ENCODE measurements at regions not wholly inside any gene's neighbourhood (a gene's known extent, or its start where the extent isn't known, plus 50 kb on each side); places are given as distances from the start of the nearest gene placed in this dataset.

GRCh38 chr4:17322514-17322913 is 189.4 kb downstream of the QDPR start:
- H3K4me3 ChIP-seq (ENCODE audit: low read depth, low read length): no peak overlapping the region
- TF ChIP-seq CTCF (IDR thresholded peaks at IDR 0.05; ENCODE audit: low read depth, low read length): no peak

DNA sequence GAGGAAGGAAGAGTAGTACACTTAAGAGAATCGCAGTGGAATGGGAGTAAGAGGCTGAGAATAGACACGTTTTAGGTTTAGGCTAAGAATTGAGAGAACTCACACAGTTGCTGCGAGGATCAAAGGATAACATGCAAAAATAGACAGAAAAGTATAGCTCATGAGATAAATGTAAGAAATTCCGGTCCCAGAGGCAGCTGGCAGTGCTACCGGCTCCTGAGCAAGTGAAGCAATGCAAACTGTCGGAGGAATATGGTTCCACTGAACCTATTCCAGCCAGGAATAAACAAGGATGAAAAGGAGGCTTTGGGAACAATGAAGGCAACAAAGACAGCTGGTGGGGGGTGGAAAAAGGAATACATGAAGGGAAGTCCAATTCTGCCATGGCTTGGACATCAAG is 191.8 kb downstream of the QDPR start:
- TF ChIP-seq CTCF (IDR thresholded peaks at IDR 0.05; ENCODE audit: low read depth, low read length): no peak
- H3K4me3 ChIP-seq (ENCODE audit: low read depth, low read length): no peak overlapping the region

DNA sequence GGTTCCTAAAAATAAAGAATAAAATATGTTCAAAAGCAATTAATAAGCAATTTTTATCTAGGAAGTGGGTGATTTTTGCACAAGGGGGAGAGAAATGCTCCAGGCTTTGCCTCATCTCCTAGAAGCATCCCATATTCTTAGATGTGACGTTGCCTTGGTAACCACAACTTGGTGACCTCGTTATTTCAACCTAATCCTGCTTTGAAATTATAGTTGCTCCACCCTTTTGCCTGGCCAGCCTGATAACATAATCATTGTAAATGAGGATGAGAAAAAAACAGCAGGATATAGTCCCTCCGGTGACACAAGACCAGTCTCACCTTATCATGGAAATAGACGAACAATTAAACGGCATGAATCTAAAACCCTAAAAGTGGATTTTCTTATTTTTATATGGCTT is 194.4 kb downstream of the QDPR start:
- TF ChIP-seq CTCF (IDR thresholded peaks at IDR 0.05; ENCODE audit: low read depth, low read length): no peak
- H3K4me3 ChIP-seq (ENCODE audit: low read depth, low read length): no peak overlapping the region

DNA sequence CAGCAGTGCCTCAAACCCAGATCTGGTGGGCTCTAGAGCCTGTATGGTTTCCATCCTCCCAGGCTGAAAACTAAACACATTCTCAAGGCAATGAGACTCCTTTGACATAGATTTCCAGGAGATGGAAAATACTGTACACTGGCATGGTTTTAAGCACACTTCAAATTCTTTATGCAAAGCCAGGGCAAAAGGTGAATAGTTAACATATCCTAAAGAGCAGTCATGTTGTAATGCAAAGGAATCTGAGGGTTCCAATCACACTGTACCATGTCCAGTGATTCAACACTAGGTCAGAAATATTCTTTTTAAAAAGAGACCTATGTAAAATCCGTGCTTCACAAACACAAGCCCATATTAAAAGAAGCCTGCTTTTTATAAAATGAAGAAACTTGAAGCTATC is 195.3 kb downstream of the QDPR start:
- H3K4me3 ChIP-seq (ENCODE audit: low read depth, low read length): no peak overlapping the region
- no peak for TF ChIP-seq CTCF (IDR thresholded peaks at IDR 0.05; ENCODE audit: low read depth, low read length)

- TF ChIP-seq CTCF (IDR thresholded peaks at IDR 0.05; ENCODE audit: low read depth, low read length): no peak
- H3K4me3 ChIP-seq (ENCODE audit: low read depth, low read length): no peak overlapping the region
Observed at GRCh38 chr4:17315459-17315858, 196.4 kb downstream of the QDPR start.

- H3K4me3 ChIP-seq (ENCODE audit: low read depth, low read length): no peak overlapping the region
- TF ChIP-seq CTCF (IDR thresholded peaks at IDR 0.05; ENCODE audit: low read depth, low read length): no peak
Observed at GRCh38 chr4:17313194-17313593, 198.7 kb downstream of the QDPR start.

- no peak overlapping the region for H3K4me3 ChIP-seq (ENCODE audit: low read depth, low read length)
- no peak for TF ChIP-seq CTCF (IDR thresholded peaks at IDR 0.05; ENCODE audit: low read depth, low read length)
Observed at GRCh38 chr4:17310269-17310652, 201.6 kb downstream of the QDPR start.

Measured in WI38 (cell line).